ENCODE measurements at regions not wholly inside any gene's neighbourhood (a gene's known extent, or its start where the extent isn't known, plus 50 kb on each side); places are given as distances from the start of the nearest gene placed in this dataset.

DNA sequence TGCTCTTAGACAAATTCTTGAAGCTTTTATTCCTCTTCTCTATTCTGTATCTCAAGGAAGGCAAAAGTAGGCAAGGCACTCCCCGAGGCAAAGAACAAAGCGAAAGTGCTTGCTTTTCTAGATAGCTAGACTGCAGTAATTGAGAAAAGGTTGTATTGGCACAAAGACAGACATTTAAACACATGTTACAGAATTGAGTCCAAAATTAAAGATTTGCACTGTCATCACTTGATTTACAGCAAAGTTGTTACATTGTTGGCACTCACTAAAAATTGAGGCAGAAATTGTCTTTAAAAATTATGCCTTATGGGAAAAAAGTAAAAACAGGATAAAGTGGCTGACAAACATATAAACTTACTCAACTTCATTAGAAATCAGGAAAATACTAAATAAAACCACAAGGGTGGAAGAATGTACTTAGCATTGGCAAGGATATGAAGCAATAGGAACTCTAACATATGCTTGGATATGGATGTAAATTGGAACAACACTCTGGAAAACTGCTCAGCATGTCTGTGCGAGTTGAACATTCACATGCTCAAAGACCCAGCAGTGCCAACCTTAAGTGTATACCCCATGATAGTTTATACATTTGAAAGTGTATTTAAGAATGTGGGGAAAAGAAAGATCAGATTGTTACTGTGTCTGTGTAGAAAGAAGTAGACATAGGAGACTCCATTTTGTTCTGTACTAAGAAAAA, 491.3 kb downstream of the GLRX3 start:
- Histone ChIP-seq H3K27me3 (no peaks in the 10 kb centered on the region), H3K4me1 (no peaks in the 10 kb centered on the region), H3K9me3 (no peaks in the 10 kb centered on the region), H3K36me3 (no peaks in the 10 kb centered on the region), H3K27ac (no peak overlapping the region), H3K4me3 (no peak overlapping the region), H3K9ac (ENCODE audit: low read depth in 2 of 2, low read length in 2 of 2) (no peak overlapping the region)
- intact Hi-C loops (cut with DNase I): no loop called here
- TF ChIP-seq, protein P1, sequence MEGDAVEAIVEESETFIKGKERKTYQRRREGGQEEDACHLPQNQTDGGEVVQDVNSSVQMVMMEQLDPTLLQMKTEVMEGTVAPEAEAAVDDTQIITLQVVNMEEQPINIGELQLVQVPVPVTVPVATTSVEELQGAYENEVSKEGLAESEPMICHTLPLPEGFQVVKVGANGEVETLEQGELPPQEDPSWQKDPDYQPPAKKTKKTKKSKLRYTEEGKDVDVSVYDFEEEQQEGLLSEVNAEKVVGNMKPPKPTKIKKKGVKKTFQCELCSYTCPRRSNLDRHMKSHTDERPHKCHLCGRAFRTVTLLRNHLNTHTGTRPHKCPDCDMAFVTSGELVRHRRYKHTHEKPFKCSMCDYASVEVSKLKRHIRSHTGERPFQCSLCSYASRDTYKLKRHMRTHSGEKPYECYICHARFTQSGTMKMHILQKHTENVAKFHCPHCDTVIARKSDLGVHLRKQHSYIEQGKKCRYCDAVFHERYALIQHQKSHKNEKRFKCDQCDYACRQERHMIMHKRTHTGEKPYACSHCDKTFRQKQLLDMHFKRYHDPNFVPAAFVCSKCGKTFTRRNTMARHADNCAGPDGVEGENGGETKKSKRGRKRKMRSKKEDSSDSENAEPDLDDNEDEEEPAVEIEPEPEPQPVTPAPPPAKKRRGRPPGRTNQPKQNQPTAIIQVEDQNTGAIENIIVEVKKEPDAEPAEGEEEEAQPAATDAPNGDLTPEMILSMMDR (IDR thresholded peaks at IDR 0.05): no peak
- DNase-seq: no peak

DNA sequence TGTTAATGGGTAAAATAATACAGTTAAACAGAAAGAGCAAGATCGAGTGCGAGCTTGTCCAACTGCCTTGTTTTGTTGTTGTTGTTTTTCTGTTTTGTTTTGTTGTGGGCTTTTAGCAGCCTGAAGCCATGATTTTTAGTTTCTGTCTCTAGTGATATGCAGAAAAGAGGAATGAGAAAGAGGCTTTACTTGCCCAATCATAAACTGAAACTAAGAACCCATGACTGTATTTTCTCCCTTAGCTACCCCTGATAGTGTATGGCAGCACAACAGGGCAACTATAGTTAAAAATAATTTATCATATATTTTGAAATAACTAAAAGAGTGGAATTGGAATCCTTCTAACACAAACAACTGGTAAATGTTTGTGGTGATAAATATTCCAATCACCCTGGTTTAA, 493.9 kb downstream of the GLRX3 start:
- no peak overlapping the region for H3K9ac ChIP-seq (ENCODE audit: low read depth in 2 of 2, low read length in 2 of 2)
- no peaks in the 10 kb centered on the region for H3K4me1 ChIP-seq
- no peaks in the 10 kb centered on the region for H3K27me3 ChIP-seq
- DNase-seq: no peak
- no peak overlapping the region for H3K4me3 ChIP-seq
- intact Hi-C loops (cut with DNase I): no loop called here
- H3K9me3 ChIP-seq: no peaks in the 10 kb centered on the region
- TF ChIP-seq, protein P1 (IDR thresholded peaks at IDR 0.05): no peak
- no peaks in the 10 kb centered on the region for H3K36me3 ChIP-seq
- H3K27ac ChIP-seq: no peak overlapping the region

DNA sequence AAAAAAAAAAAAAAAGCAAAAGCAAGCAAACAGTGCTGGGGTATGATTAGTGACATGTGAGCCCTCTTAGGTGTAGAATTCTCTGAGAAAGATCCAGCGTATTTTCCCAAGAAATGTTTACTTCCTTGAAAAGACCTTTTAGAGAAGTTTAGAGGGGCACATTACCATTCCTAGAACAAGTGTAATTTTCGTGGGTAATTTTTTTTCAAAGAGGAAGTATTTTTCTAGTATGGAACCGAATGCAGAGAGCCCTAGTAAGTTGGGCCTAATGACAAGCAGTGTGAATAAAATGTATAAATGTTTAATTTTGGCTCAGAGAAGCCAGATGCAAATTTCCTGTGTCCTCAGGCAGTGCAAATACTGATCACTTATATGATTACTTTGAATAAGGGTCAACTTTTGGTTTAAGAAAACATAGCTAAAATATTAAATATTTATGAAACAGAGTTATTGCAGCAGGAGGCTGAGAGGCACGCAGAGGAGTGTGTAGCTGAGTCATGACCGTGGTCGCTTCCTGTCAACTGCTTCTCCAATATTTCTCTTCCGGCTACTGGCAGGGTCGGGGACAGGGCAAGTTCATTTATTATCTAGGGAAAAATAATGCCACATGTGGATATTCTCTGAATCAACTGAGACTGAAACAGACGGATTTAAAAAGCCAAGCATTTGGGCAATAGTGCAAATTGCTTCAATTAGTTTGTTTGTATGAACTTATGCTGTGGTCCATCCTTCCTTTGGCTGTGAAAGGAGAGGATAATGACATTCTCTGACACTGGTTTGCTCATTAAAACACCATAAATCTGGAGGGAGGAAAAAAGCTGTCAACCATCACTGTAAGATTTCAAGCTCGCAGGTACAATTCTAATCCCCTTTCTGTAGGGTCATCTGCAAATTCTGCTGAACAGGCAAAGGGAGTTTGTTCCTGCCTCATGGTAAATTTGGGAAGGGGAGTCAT, 495.2 kb downstream of the GLRX3 start:
- no peak overlapping the region for H3K27ac ChIP-seq
- DNase-seq: peak; percentile 27
- no peaks in the 10 kb centered on the region for H3K27me3 ChIP-seq
- no peaks in the 10 kb centered on the region for H3K36me3 ChIP-seq
- TF ChIP-seq, protein P1 (IDR thresholded peaks at IDR 0.05): no peak
- H3K9me3 ChIP-seq: no peaks in the 10 kb centered on the region
- H3K4me1 ChIP-seq: no peaks in the 10 kb centered on the region
- H3K4me3 ChIP-seq: no peak overlapping the region
- intact Hi-C loops (cut with DNase I): no loop called here
- H3K9ac ChIP-seq (ENCODE audit: low read depth in 2 of 2, low read length in 2 of 2): no peak overlapping the region

DNA sequence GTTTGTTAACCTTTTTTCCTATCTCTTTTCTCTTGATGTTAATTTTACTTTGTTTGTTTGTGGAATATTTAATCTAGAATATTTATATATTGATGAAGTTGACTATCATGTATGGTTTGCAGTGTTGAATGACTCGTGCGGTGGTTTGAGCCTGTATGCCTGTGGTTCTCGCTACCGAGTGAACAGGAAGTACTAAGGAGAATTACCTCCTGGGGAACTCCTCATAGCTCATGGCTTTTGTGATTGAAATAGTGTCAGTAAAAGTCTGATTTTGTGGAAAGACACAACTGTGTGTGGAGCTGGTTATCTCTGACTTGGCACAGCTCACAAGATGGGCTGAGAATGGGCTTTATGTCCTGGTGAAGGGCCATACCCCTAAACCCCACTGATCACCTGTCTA, 498.6 kb downstream of the GLRX3 start:
- Histone ChIP-seq H3K36me3 (no peaks in the 10 kb centered on the region), H3K9ac (ENCODE audit: low read depth in 2 of 2, low read length in 2 of 2) (no peak overlapping the region), H3K9me3 (no peaks in the 10 kb centered on the region), H3K4me3 (no peak overlapping the region), H3K4me1 (no peaks in the 10 kb centered on the region), H3K27me3 (no peaks in the 10 kb centered on the region), H3K27ac (no peak overlapping the region)
- no peak for DNase-seq
- TF ChIP-seq, protein P1 (IDR thresholded peaks at IDR 0.05): no peak
- intact Hi-C loops (cut with DNase I): no loop called here

DNA sequence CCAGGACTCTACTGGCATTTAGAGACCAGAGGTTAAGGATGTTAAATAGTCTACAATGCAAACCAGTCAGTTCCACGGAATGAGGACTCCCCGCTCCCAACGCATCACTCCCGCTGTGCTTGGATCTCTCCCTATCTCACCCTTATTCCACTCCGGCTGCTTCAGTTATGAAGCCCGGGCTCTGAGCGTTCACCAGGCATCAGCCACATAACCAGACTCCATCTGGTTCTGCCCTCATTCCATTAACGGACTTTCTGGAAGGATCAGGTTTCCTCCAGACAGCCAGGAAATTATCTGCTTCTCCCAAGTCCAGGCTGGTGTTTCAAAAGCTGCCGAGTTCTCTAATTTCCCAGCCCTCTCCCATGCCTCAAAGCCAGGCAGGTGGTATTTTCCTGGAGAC, 499.3 kb downstream of the GLRX3 start:
- Histone ChIP-seq H3K4me1 (no peaks in the 10 kb centered on the region), H3K9me3 (no peaks in the 10 kb centered on the region), H3K27me3 (no peaks in the 10 kb centered on the region), H3K9ac (ENCODE audit: low read depth in 2 of 2, low read length in 2 of 2) (no peak overlapping the region), H3K27ac (no peak overlapping the region), H3K4me3 (no peak overlapping the region), H3K36me3 (no peaks in the 10 kb centered on the region)
- no peak for DNase-seq
- intact Hi-C loops (cut with DNase I): no loop called here
- TF ChIP-seq, protein P1 (IDR thresholded peaks at IDR 0.05): no peak
